GM18873 (cell line): ENCODE measurements at regions not wholly inside any gene's neighbourhood (a gene's known extent, or its start where the extent isn't known, plus 50 kb on each side); places are given as distances from the start of the nearest gene placed in this dataset.

Source experiments
- ATAC-seq: cut with Tn5 transposase; IDR thresholded peaks from one replicate; pipeline ENCODE4 v1.9.1; 2021; ENCODE audit warnings: mild to moderate bottlenecking, moderate library complexity, moderate number of reproducible peaks; ENCODE audit not compliant: unreplicated experiment, low FRiP score

- ATAC-seq, result no peak
Observed at GRCh38 chr5:164355267-164355830, 849.9 kb downstream of the MAT2B start.

- ATAC-seq, result no peak
Observed at GRCh38 chr5:164356790-164357189, 851.4 kb downstream of the MAT2B start.

- ATAC-seq, result no peak
Observed at GRCh38 chr5:164357395-164358033, 852.1 kb downstream of the MAT2B start.

GRCh38 chr5:164358531-164359259, 853.3 kb downstream of the MAT2B start:
- ATAC-seq, result no peak

GRCh38 chr5:164359260-164360255, 854.1 kb downstream of the MAT2B start:
- ATAC-seq, result no peak

- no peak for ATAC-seq
Observed at GRCh38 chr5:164360589-164360988, 855.2 kb downstream of the MAT2B start.

GRCh38 chr5:164361986-164362385, 856.6 kb downstream of the MAT2B start:
- no peak for ATAC-seq

- no peak for ATAC-seq
Observed at GRCh38 chr5:164362835-164363234, 857.4 kb downstream of the MAT2B start.

GRCh38 chr5:164364237-164365208, 859.1 kb downstream of the MAT2B start:
- no peak for ATAC-seq

GRCh38 chr5:164370841-164371240, 865.4 kb downstream of the MAT2B start:
- ATAC-seq, result no peak

- ATAC-seq, result no peak
Observed at GRCh38 chr5:164372892-164373291, 867.5 kb downstream of the MAT2B start.

- no peak for ATAC-seq
Observed at GRCh38 chr5:164373876-164374275, 868.5 kb downstream of the MAT2B start.

- ATAC-seq, result no peak
Observed at GRCh38 chr5:164375051-164375450, 869.6 kb downstream of the MAT2B start.

GRCh38 chr5:164376843-164377242, 871.4 kb downstream of the MAT2B start:
- no peak for ATAC-seq

- no peak for ATAC-seq
Observed at GRCh38 chr5:164377746-164378145, 872.3 kb downstream of the MAT2B start.

- ATAC-seq, result no peak
Observed at GRCh38 chr5:164383662-164384061, 878.2 kb downstream of the MAT2B start.

- no peak for ATAC-seq
Observed at GRCh38 chr5:164392531-164392930, 887.1 kb downstream of the MAT2B start.

- no peak for ATAC-seq
Observed at GRCh38 chr5:164394686-164395194, 889.3 kb downstream of the MAT2B start.

- no peak for ATAC-seq
Observed at GRCh38 chr5:164412531-164412930, 907.1 kb downstream of the MAT2B start.
